ENCODE measurements at regions not wholly inside any gene's neighbourhood (a gene's known extent, or its start where the extent isn't known, plus 50 kb on each side); places are given as distances from the start of the nearest gene placed in this dataset.

DNA sequence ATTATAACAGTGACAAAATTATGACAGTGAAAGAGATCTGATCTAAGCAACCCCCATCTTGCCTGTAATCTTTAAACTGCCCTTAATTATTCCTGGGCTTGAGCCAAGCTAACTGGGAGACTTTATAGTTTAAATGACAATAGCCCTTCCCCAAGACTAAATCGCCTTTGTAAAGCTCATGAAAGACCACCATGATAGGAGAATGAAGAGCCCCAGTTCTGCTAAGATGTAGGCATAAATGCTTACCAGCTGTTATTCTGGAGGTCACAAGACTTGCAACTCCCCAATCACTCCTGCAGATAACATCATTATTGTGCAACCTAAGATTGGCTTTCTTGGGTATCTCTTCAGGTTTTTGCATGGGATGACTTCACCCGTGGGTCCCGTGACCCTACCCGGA is 599.7 kb downstream of the KCNH5 start:
- no peaks in the 10 kb centered on the region for H3K36me3 ChIP-seq
- intact Hi-C loops (cut with DNase I), result no loop called here
- DNase-seq (ENCODE audit: low spot score in 2 of 2), result no peak

DNA sequence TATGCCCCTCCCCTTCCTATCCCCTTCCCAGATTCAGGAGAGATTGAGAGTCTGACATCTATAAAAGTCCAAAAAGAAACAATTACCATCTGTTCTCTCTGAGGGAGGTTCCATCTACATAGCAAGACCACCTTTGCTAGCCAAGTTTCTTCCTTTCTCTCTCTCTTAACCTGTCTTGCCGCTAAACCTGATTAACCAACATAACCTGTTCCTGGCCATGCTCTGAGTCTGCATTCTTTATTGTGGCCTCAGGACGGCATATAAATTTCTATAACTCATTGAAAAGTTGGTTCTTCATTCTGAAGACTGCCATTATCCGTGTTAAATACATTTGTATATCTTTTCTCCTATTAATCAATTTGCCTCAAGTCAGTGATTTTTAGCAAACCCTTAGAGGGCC is 594.0 kb downstream of the KCNH5 start:
- DNase-seq (ENCODE audit: low spot score in 2 of 2), result no peak
- TF ChIP-seq, protein P1, sequence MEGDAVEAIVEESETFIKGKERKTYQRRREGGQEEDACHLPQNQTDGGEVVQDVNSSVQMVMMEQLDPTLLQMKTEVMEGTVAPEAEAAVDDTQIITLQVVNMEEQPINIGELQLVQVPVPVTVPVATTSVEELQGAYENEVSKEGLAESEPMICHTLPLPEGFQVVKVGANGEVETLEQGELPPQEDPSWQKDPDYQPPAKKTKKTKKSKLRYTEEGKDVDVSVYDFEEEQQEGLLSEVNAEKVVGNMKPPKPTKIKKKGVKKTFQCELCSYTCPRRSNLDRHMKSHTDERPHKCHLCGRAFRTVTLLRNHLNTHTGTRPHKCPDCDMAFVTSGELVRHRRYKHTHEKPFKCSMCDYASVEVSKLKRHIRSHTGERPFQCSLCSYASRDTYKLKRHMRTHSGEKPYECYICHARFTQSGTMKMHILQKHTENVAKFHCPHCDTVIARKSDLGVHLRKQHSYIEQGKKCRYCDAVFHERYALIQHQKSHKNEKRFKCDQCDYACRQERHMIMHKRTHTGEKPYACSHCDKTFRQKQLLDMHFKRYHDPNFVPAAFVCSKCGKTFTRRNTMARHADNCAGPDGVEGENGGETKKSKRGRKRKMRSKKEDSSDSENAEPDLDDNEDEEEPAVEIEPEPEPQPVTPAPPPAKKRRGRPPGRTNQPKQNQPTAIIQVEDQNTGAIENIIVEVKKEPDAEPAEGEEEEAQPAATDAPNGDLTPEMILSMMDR (IDR thresholded peaks at IDR 0.05), result no peak

More for the DNA sequence above, 599.7 kb downstream of the KCNH5 start:
- H3K4me3 ChIP-seq, result no peak overlapping the region
- TF ChIP-seq, protein P1 (IDR thresholded peaks at IDR 0.05), result no peak
- no peaks in the 10 kb centered on the region for H3K27me3 ChIP-seq
- H3K4me1 ChIP-seq, result no peaks in the 10 kb centered on the region
- no peak overlapping the region for H3K27ac ChIP-seq
- peaks cover 0 to 2% of the 10 kb centered on the region in 2 donors for H3K9me3 ChIP-seq

DNA sequence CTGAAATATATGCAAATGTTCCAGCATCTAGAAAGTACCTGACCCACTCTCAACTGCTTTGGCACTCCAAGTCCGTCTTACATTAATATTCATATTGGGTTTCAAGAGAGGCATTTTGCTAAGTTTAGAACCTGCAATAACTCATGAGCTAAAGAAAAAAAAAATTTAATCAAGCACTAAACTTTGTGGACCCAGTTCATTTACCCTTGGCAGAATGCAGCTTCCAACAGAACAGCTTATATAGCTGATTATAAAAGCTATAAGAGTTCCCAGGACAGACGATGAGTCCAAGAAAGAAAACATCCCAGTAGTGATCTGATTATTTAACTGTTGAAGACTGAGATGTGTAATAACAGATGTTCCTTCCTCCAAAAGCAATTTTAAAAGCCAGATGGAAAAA is 592.0 kb downstream of the KCNH5 start:
- no peaks in the 10 kb centered on the region for H3K9me3 ChIP-seq
- H3K36me3 ChIP-seq, result no peaks in the 10 kb centered on the region
- TF ChIP-seq, protein P1 (IDR thresholded peaks at IDR 0.05), result no peak
- no peaks in the 10 kb centered on the region for H3K27me3 ChIP-seq
- no peak overlapping the region for H3K27ac ChIP-seq
- H3K4me3 ChIP-seq, result no peak overlapping the region
- DNase-seq (ENCODE audit: low spot score in 2 of 2), result no peak
- H3K4me1 ChIP-seq, result no peaks in the 10 kb centered on the region
- intact Hi-C loops (cut with DNase I), result no loop called here

More for the DNA sequence above, 594.0 kb downstream of the KCNH5 start:
- no peaks in the 10 kb centered on the region for H3K36me3 ChIP-seq
- H3K27me3 ChIP-seq, result no peaks in the 10 kb centered on the region
- H3K4me1 ChIP-seq, result no peaks in the 10 kb centered on the region
- no peak overlapping the region for H3K27ac ChIP-seq
- no peaks in the 10 kb centered on the region for H3K9me3 ChIP-seq
- intact Hi-C loops (cut with DNase I), result no loop called here
- no peak overlapping the region for H3K4me3 ChIP-seq

DNA sequence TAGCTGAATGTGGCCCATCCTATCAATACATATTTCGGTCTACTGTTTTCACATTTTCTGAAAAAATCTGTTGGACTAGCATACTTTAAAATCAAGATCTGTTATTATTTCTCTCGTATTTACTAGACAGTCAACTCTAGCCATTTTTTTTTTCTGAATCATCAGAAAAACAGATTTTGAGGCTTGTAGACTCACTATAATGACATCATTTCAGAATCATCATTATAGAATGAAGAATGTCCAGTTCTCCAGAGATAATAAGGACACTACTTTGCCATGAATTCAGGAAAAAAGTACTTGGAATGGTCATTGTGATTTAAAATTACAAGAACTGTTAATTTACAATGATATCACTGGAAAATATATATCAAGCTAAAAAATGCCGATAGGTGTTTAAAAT is 589.8 kb downstream of the KCNH5 start:
- DNase-seq (ENCODE audit: low spot score in 2 of 2), result no peak
- no peaks in the 10 kb centered on the region for H3K36me3 ChIP-seq
- H3K9me3 ChIP-seq, result no peaks in the 10 kb centered on the region
- H3K27ac ChIP-seq, result no peak overlapping the region
- TF ChIP-seq, protein P1 (IDR thresholded peaks at IDR 0.05), result no peak
- intact Hi-C loops (cut with DNase I), result no loop called here
- H3K4me3 ChIP-seq, result no peak overlapping the region
- H3K27me3 ChIP-seq, result no peaks in the 10 kb centered on the region
- no peaks in the 10 kb centered on the region for H3K4me1 ChIP-seq

DNA sequence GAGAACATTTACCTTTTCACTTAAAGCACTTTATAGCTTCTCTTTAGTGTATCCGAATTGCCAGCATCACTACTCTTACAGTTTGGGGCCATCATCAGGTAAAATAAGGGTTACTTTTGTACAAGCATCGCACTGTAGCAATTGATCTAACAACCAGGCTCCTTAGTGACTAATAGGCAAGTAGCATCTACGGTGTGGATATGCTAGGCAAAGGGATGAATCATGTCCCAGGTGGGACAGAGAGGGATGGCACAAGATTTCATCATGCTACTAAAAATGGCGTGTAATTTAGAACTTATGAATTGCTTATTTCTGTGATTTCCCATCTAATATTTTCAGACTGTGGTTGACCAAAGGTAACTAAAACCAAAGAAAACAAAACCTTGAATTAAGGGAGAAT is 582.3 kb downstream of the KCNH5 start:
- no peak overlapping the region for H3K27ac ChIP-seq
- TF ChIP-seq, protein P1 (IDR thresholded peaks at IDR 0.05), result no peak
- H3K4me1 ChIP-seq, result no peaks in the 10 kb centered on the region
- DNase-seq (ENCODE audit: low spot score in 2 of 2), result no peak
- intact Hi-C loops (cut with DNase I), result no loop called here
- H3K9me3 ChIP-seq, result no peaks in the 10 kb centered on the region
- H3K4me3 ChIP-seq, result no peak overlapping the region
- H3K36me3 ChIP-seq, result no peaks in the 10 kb centered on the region
- no peaks in the 10 kb centered on the region for H3K27me3 ChIP-seq

DNA sequence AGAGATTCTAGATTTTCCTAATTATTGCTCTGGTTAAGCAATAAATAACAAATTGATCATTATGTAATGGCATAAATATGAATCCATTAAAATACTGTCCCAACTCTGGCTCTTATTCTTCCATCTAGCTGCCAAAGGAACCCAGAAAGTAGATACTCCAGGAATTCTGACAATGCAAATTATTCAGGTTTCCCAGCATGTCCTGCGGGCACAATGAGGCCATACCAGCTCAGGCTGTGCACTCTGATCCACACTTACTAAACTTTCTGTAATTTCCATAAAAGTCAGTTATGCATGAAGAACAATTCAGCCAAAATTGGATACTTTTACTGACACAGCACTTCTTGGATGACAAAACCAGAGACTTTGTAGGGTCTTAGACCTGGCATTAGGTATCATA is 576.3 kb downstream of the KCNH5 start:
- no peak for DNase-seq (ENCODE audit: low spot score in 2 of 2)
- Histone ChIP-seq H3K27ac (no peak overlapping the region), H3K27me3 (no peaks in the 10 kb centered on the region), H3K36me3 (no peaks in the 10 kb centered on the region), H3K4me1 (no peaks in the 10 kb centered on the region), H3K9me3 (no peaks in the 10 kb centered on the region), H3K4me3 (no peak overlapping the region)
- TF ChIP-seq, protein P1 (IDR thresholded peaks at IDR 0.05), result no peak
- intact Hi-C loops (cut with DNase I), result no loop called here
